ENCODE measurements at regions not wholly inside any gene's neighbourhood (a gene's known extent, or its start where the extent isn't known, plus 50 kb on each side); places are given as distances from the start of the nearest gene placed in this dataset.

DNA sequence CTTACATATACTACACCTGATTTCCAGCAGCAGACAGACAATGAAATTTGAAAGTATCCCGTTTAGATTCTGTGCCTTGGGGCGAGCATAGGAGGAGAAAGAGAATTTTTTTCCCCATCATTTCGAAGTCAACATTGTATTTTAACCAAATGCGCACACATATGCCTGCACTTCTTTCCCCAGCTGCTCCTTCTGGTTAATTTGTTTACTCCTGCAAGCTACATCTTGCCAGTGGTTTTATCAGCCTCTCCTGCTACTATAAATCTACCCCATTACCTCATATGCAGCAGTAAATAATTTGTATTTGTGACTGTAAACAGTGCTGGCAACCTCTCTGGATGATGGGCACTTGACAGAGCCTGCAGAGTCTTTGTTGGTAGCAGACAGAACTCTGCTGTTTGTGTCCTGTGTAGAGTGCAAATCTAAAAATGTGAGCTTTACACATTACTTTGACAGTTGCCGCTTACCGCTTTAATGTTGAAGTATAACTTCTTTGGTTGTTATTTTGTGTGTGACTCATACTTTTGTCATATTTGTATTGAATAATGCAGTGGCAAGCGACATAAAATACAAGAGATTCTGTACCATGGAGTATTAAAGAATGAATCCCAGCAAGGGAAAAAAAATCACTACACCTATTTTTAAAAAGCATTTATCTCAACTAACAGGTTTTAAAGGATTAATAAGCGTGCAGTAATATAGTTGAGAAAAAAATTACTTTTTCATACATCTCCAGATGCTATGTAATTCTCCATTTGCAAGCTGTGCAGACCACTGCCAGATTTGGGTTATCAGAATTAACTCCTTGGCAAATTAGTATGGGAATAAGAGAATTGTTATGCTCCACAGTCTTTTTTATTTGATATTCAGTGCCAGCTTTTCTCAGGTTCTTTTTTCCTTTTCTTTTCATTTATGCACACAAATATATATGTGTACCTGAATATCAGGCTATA, 536.8 kb downstream of the XIRP2 start:
- TF ChIP-seq, protein P1, sequence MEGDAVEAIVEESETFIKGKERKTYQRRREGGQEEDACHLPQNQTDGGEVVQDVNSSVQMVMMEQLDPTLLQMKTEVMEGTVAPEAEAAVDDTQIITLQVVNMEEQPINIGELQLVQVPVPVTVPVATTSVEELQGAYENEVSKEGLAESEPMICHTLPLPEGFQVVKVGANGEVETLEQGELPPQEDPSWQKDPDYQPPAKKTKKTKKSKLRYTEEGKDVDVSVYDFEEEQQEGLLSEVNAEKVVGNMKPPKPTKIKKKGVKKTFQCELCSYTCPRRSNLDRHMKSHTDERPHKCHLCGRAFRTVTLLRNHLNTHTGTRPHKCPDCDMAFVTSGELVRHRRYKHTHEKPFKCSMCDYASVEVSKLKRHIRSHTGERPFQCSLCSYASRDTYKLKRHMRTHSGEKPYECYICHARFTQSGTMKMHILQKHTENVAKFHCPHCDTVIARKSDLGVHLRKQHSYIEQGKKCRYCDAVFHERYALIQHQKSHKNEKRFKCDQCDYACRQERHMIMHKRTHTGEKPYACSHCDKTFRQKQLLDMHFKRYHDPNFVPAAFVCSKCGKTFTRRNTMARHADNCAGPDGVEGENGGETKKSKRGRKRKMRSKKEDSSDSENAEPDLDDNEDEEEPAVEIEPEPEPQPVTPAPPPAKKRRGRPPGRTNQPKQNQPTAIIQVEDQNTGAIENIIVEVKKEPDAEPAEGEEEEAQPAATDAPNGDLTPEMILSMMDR (IDR thresholded peaks at IDR 0.05): no peak
- TF ChIP-seq EP300 (IDR thresholded peaks at IDR 0.05): no peak
- no peak for TF ChIP-seq POLR2A (IDR thresholded peaks at IDR 0.05)
